ENCODE measurements at regions not wholly inside any gene's neighbourhood (a gene's known extent, or its start where the extent isn't known, plus 50 kb on each side); places are given as distances from the start of the nearest gene placed in this dataset.

DNA sequence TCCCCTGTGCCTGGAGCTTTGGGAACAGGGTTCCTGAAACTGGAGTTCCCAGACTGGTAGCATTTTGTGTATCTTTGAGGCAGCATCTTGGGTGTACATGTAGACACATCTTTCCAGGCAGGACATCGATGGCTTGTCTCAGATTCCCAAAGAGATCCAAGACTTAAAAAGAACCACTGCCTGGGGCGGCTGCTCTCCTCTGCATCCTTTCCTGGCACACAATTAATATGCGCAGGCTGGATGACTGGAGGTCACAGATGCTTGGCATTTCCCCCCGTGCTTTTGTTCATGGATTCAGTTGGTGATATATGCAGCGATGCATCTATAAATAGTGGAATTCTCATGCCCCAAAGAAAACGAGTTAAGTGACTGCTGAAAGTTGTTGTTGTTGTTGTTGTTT, 80.5 kb downstream of the CLDN34 start:
- DNase-seq (ENCODE audit: low spot score): no peak

- DNase-seq (ENCODE audit: low spot score): no peak
Observed at GRCh38 chrX:10048076-10048475, 80.9 kb downstream of the CLDN34 start.

DNA sequence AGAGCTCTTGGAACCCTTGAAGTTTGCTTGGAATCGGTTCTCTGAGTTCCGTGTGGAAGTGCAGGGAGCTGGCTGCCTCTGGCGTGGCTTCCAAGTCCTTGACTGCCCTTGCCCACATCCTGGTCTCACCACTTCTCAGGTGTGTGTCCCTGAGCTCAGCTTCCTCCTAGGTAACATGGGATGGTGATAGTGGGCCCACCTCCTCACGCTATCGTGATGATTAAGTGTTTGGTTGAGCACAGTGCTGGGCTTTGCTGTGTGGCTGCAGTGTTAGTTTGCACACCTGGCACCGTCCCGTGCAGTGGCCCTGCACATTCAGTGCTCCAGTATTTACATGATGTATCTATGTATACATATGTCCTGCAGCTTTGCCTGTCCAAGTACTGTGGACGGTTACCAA, 81.5 kb downstream of the CLDN34 start:
- no peak for DNase-seq (ENCODE audit: low spot score)

GRCh38 chrX:10049236-10049635, 82.1 kb downstream of the CLDN34 start:
- DNase-seq (ENCODE audit: low spot score): no peak

DNA sequence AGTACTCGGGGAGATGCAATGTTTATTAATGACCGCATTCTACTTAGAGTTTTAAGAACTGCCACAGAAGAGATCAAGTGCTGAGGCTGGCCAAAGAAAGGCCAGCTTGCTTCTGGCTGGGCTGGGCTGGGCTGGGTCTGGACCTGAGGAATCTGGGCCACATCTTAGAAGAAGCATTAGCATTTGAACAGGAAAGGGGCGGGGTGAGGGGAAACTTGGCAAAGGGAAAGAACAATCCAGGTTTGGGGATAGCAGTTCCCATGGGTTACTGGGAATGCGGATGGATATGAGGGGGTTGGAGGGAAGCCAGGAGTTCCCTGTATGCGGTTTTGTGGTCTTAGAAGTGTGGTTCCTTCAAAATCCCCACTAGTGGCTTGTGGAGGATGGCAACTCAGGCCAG, 83.3 kb downstream of the CLDN34 start:
- DNase-seq (ENCODE audit: low spot score): peak; percentile 2

DNA sequence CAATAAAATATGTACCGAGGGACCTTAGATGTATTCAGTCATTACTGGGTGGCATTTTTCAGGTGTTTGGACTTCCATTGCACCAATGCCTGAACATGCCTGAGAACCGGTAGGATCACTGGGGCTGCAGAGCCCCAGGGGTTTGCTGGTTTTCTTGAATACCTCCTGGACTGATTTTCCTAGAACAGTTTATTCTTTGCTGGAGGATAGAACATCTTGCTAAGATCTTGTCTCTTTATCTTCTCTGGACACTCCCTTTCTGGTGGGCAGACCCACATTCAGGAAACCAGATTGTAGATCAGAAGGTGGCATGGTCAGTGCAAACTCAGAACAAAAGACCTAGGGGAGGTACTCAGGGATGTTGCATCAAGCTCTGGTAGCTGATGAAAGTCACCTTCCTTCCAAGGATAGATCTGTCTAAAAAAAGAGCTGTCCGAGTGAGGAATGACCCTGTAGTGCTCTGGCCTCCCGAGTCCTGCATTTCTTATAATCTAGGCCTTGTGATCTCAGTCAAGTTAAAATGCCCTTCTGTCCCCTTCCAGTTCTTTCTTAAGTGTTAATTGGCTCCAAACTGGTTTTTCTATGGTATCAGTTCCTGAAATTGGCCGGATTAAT, 84.8 kb downstream of the CLDN34 start:
- no peak for DNase-seq (ENCODE audit: low spot score)

DNA sequence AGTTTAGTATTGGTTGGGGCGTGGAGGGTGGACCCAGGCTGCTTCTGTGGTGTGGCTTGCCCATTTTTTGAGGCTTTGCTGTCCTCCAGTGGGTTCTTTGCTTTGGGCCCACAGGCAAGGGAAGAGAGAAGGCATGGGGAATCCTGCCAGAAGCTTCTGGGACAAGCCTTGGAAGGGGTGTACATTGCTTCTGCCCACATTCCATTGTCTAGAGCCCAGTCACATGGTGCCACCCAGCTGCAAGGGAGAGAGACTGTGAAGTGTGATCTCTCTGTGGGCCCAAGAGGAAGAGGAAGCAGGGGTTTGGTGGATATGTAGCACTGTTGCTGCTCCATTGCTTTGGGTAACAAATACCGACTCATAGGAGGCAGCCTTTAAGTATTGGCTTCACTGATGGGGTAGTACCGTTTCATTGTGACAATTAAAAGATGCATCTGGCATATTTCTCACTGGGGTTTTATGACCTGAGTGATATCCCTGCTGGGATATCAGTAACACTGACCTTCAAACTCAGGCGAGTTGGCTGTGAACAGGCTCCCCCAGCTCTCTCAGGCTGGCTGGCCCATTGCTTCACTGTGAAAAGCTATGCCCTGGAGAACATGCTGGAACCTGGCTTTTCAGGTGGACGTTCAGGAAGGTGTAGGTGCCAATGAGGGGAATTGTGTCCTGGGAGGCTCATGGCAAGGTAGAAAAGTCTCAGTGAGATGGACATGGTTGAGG, 85.9 kb downstream of the CLDN34 start:
- no peak for DNase-seq (ENCODE audit: low spot score)

DNA sequence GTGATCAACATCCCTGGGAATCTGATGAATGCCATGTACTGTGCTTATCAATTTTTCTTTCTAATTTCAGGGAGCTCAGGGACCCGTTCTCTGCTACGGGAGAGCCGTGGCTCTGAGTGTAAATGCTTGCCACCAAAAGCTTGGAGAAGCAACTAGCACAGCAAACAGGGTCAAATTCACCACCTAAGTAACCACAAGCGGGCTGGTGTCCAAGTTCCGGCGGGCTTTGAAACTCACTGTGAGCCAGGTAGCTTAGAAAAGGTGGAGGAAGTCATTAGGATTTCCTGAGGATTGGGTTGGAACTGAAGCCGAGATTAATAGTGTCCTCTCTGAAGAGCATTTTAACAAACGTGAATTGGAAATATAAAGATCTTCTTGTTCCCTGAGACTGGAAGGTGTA, 87.2 kb downstream of the CLDN34 start:
- DNase-seq (ENCODE audit: low spot score): no peak

GRCh38 chrX:10055430-10055829, 88.3 kb downstream of the CLDN34 start:
- no peak for DNase-seq (ENCODE audit: low spot score)

- DNase-seq (ENCODE audit: low spot score): no peak
Observed at GRCh38 chrX:10062352-10062751, 94.4 kb upstream of the CLCN4 start.

- no peak for DNase-seq (ENCODE audit: low spot score)
Observed at GRCh38 chrX:10062980-10063379, 93.8 kb upstream of the CLCN4 start.

- no peak for DNase-seq (ENCODE audit: low spot score)
Observed at GRCh38 chrX:10064736-10065135, 92.0 kb upstream of the CLCN4 start.

GRCh38 chrX:10070714-10071436, 85.9 kb upstream of the CLCN4 start:
- no peak for DNase-seq (ENCODE audit: low spot score)

DNA sequence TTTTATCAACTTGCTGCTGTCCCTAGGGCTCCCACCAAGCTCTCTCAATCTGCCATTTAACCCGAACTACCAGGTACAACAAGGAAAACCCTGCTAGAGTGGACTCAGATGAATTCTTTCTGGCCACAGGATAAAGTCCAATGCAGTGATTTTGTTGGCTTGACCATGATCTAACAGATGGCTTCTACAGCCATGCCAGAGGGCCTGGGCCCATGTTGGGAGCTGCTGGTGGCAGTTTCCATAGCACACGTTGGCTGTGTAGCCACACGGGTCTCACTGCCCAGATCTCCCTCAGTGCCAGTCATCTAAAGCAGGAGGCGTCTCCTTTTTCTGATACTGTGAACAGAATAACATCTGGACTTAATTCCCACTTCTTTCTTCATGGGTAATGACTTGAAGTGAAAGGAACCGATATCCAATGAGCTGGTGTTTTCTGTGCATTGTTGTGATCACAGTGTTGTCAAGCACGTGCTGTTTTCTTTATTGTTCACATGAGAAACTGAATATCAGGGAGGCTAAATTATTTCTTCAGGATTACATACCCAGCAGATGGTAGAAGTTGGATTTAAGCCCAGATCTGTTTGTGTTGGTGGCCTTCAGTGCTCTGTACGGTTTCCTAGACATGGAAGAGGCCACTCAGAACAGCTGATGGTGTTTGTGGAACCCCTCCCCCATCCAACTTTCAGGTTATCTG, 85.2 kb upstream of the CLCN4 start:
- DNase-seq (ENCODE audit: low spot score): no peak

- DNase-seq (ENCODE audit: low spot score): no peak
Observed at GRCh38 chrX:10072786-10073568, 83.8 kb upstream of the CLCN4 start.

DNA sequence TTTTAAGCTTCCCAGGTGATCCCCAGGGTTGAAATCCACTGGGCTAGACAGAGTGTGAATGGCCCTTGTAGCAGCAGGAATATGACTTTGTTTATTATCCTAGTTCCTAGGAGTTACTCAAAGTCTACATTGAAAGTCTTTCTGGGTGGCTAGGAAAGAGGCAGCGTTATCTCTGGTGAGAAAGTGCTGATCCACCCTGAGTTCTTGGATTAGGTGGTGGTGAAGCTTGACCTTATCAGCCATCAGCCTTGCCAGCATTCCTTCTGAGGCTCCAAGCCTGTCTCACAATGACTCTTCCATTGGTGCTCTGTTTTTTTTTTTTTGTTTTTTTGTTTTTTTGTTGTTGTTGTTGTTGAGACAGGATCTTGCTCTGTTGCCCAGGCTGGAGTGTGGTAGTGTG, 83.1 kb upstream of the CLCN4 start:
- DNase-seq (ENCODE audit: low spot score): no peak

GRCh38 chrX:10074241-10074941, 82.4 kb upstream of the CLCN4 start:
- DNase-seq (ENCODE audit: low spot score): no peak

- DNase-seq (ENCODE audit: low spot score): no peak
Observed at GRCh38 chrX:10076765-10077164, 80.0 kb upstream of the CLCN4 start.

DNA sequence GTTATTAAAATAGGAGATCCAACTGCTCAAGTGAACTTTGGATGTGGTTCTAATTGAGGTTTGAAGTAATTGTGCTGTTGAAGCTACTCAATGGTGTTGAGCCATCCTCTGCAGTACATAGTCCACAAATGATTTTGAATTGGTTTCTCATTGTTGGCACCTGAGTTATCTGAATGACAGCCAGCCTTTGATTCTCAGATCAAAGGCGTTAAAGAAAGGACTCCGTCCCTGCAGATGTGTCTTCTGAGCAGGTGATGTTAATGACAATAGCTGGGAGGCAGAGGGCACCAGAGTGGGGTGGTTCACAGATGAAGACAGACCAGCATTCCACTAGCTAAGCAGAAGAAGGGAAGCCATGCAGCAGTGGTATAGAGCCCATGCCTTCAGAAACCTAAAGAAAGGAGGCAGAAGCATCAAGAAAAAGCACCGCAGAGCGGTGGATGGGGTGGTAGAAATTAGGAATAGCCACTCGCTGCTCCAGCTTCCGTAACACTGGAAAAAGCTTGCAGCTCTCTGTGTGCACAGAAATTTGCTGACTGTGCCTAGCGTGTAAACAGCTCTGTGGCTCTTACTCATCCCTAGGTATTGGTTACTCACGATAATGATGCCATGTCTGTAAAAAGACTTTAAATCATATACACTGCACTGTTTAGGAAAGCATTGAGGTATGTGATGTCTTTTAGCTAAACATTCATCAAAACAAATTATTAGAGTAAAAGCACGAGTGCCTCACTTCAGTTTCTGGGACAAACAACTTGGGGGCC, 79.2 kb upstream of the CLCN4 start:
- DNase-seq (ENCODE audit: low spot score): no peak

DNA sequence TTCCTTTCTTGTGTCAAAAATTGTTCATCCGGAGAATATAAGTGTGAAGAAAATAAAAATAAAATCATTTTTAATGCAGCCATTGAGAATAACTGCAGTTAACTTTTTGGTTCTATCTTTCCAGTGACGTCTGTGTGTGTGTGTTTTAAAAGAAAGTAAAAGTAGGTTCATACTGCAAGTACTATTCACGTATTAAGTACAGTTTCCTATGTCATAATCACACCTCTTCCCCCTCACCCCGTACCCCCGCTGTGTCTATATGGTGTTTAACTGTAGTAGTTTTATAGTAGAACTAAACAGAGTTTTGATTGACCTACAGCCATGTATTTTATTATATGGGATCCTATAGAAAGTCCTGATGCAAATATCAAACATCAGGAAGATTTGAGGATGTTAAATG, 78.5 kb upstream of the CLCN4 start:
- no peak for DNase-seq (ENCODE audit: low spot score)

- DNase-seq (ENCODE audit: low spot score): no peak
Observed at GRCh38 chrX:10079231-10079630, 77.5 kb upstream of the CLCN4 start.
